ENCODE measurements at regions not wholly inside any gene's neighbourhood (a gene's known extent, or its start where the extent isn't known, plus 50 kb on each side); places are given as distances from the start of the nearest gene placed in this dataset.

DNA sequence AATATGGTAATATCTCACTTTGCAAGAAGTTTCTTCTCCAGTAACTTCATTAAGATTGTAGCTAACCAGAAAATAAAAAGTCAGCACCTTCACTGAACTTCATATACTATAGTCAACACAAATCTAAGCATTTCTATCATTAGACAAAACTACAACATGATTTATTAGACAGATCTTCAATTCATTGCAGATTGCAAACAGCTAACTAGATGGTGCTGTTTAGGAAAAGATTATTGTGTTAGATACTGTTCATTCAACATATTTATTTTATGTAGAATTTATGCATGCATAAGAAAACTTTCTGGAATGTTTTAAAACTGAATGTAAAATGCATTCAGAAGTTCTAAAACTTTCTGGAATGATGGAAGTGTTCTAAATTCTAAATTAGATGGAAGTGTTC lies 442.1 kb downstream of the HTR1B start:
- TF ChIP-seq, protein P1, sequence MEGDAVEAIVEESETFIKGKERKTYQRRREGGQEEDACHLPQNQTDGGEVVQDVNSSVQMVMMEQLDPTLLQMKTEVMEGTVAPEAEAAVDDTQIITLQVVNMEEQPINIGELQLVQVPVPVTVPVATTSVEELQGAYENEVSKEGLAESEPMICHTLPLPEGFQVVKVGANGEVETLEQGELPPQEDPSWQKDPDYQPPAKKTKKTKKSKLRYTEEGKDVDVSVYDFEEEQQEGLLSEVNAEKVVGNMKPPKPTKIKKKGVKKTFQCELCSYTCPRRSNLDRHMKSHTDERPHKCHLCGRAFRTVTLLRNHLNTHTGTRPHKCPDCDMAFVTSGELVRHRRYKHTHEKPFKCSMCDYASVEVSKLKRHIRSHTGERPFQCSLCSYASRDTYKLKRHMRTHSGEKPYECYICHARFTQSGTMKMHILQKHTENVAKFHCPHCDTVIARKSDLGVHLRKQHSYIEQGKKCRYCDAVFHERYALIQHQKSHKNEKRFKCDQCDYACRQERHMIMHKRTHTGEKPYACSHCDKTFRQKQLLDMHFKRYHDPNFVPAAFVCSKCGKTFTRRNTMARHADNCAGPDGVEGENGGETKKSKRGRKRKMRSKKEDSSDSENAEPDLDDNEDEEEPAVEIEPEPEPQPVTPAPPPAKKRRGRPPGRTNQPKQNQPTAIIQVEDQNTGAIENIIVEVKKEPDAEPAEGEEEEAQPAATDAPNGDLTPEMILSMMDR (IDR thresholded peaks at IDR 0.05; ENCODE audit: low read depth, low read length, missing input control), result no peak
- TF ChIP-seq SP1 (IDR thresholded peaks at IDR 0.05), result no peak
- TF ChIP-seq RXRA (IDR thresholded peaks at IDR 0.05), result no peak

All from liver (tissue), 3 donors.